ENCODE measurements at regions not wholly inside any gene's neighbourhood (a gene's known extent, or its start where the extent isn't known, plus 50 kb on each side); places are given as distances from the start of the nearest gene placed in this dataset.

- no peak for ATAC-seq (ENCODE audit: insufficient read depth, low FRiP score)
- H3K4me1 ChIP-seq (ENCODE audit: control insufficient read depth in 5 of 5, insufficient read depth in 5 of 5, low read length in 5 of 5) = peaks cover 0 to 12% (median 0%) of the 10 kb centered on the region in 5 donors
- no peak for TF ChIP-seq CTCF (IDR thresholded peaks at IDR 0.05; ENCODE audit: control extremely low read depth, extremely low read depth)
- H3K27ac ChIP-seq (ENCODE audit: low read depth in 1 of 2, low read length in 1 of 2) = no peak overlapping the region
- 75 to 79% methylated on average over 2 of the region's 2 CpGs for WGBS, 2 donors
- no peak overlapping the region for H3K4me3 ChIP-seq
- peaks cover 0 to 4% (median 0%) of the 10 kb centered on the region in 4 donors for H3K36me3 ChIP-seq (ENCODE audit: control insufficient read depth in 4 of 4, insufficient read depth in 4 of 4, low read length in 4 of 4)
- no peaks in the 10 kb centered on the region for H3K27me3 ChIP-seq (ENCODE audit: control insufficient read depth in 3 of 3, insufficient read depth in 3 of 3, low read length in 2 of 3)
- no peak for DNase-seq
- H3K9me3 ChIP-seq (ENCODE audit: control insufficient read depth in 4 of 4, insufficient read depth in 3 of 4, low read length in 3 of 4) = peaks cover 0 to 13% (median 0%) of the 10 kb centered on the region in 4 donors
- H3K9ac ChIP-seq (ENCODE audit: insufficient read depth in 1 of 2, low read length in 2 of 2) = no peak overlapping the region
Measured at GRCh38 chr12:24393071-24393470, 443.6 kb upstream of the SOX5 start.

DNA sequence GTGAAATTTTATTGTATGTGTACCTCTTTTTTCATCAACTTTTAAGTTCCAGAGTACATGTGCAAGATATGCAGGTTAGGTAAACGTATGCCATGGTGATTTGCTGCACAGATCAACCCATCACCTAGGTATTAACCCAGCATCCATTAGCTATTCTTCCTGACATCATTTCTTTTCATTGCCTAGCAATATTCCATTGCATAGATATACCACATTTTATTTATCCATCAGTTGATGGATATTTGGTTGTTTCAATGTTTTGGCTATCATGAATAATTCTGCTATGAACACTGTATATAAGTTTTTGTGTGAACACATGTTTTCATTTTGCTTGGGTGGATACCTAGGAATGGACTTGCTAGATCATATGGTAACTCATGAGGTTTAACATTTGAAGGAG, 439.9 kb upstream of the SOX5 start:
- 81 to 92% methylated on average over 1 of the region's 1 CpG for WGBS, 2 donors

DNA sequence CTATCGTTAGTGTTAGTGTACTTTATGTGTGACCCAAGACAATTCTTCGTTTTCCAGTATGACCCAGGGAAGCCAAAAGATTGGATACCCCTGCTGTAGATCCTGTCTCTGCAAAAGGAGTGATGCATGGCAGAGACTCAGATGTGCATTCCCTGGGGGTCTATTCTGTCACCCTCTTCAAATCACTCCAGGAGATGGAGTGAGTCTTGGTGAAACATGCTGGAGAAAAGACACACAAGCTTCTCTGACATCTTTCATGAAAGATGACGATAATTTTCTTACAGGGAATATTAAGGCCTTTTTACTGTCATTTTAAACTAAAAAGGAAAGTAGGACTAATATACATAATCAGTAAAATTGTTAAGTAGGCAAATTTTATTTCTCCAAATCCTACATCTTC, 437.9 kb upstream of the SOX5 start:
- H3K4me3 ChIP-seq = no peak overlapping the region
- ATAC-seq (ENCODE audit: insufficient read depth, low FRiP score) (no peak), DNase-seq (no peak)
- no peak for TF ChIP-seq CTCF (IDR thresholded peaks at IDR 0.05; ENCODE audit: control extremely low read depth, extremely low read depth)
- peaks cover 0 to 13% (median 0%) of the 10 kb centered on the region in 4 donors for H3K9me3 ChIP-seq (ENCODE audit: control insufficient read depth in 4 of 4, insufficient read depth in 3 of 4, low read length in 3 of 4)
- no peak overlapping the region for H3K27ac ChIP-seq (ENCODE audit: low read depth in 1 of 2, low read length in 1 of 2)
- H3K4me1 ChIP-seq (ENCODE audit: control insufficient read depth in 5 of 5, insufficient read depth in 5 of 5, low read length in 5 of 5) = no peaks in the 10 kb centered on the region
- H3K36me3 ChIP-seq (ENCODE audit: control insufficient read depth in 4 of 4, insufficient read depth in 4 of 4, low read length in 4 of 4) = peaks cover 0 to 4% (median 0%) of the 10 kb centered on the region in 4 donors
- no peak overlapping the region for H3K9ac ChIP-seq (ENCODE audit: insufficient read depth in 1 of 2, low read length in 2 of 2)
- H3K27me3 ChIP-seq (ENCODE audit: control insufficient read depth in 3 of 3, insufficient read depth in 3 of 3, low read length in 2 of 3) = no peaks in the 10 kb centered on the region
- WGBS, 2 donors = 92 to 94% methylated on average over 3 of the region's 3 CpGs

More for the DNA sequence above, 439.9 kb upstream of the SOX5 start:
- no peak for TF ChIP-seq CTCF (IDR thresholded peaks at IDR 0.05; ENCODE audit: control extremely low read depth, extremely low read depth)
- peaks cover 0 to 4% (median 0%) of the 10 kb centered on the region in 4 donors for H3K36me3 ChIP-seq (ENCODE audit: control insufficient read depth in 4 of 4, insufficient read depth in 4 of 4, low read length in 4 of 4)
- no peaks in the 10 kb centered on the region for H3K27me3 ChIP-seq (ENCODE audit: control insufficient read depth in 3 of 3, insufficient read depth in 3 of 3, low read length in 2 of 3)
- no peaks in the 10 kb centered on the region for H3K4me1 ChIP-seq (ENCODE audit: control insufficient read depth in 5 of 5, insufficient read depth in 5 of 5, low read length in 5 of 5)
- H3K27ac ChIP-seq (ENCODE audit: low read depth in 1 of 2, low read length in 1 of 2) = no peak overlapping the region
- no peak for ATAC-seq (ENCODE audit: insufficient read depth, low FRiP score)
- peaks cover 0 to 13% (median 0%) of the 10 kb centered on the region in 4 donors for H3K9me3 ChIP-seq (ENCODE audit: control insufficient read depth in 4 of 4, insufficient read depth in 3 of 4, low read length in 3 of 4)
- no peak for DNase-seq
- H3K4me3 ChIP-seq = no peak overlapping the region
- H3K9ac ChIP-seq (ENCODE audit: insufficient read depth in 1 of 2, low read length in 2 of 2) = no peak overlapping the region

- H3K9me3 ChIP-seq (ENCODE audit: control insufficient read depth in 4 of 4, insufficient read depth in 3 of 4, low read length in 3 of 4) = peaks cover 0 to 13% (median 0%) of the 10 kb centered on the region in 4 donors
- H3K9ac ChIP-seq (ENCODE audit: insufficient read depth in 1 of 2, low read length in 2 of 2) = no peak overlapping the region
- ATAC-seq (ENCODE audit: insufficient read depth, low FRiP score) (no peak), DNase-seq (no peak)
- H3K4me1 ChIP-seq (ENCODE audit: control insufficient read depth in 5 of 5, insufficient read depth in 5 of 5, low read length in 5 of 5) = no peaks in the 10 kb centered on the region
- H3K36me3 ChIP-seq (ENCODE audit: control insufficient read depth in 4 of 4, insufficient read depth in 4 of 4, low read length in 4 of 4) = peaks cover 0 to 4% (median 0%) of the 10 kb centered on the region in 4 donors
- H3K27me3 ChIP-seq (ENCODE audit: control insufficient read depth in 3 of 3, insufficient read depth in 3 of 3, low read length in 2 of 3) = no peaks in the 10 kb centered on the region
- no peak overlapping the region for H3K4me3 ChIP-seq
- no peak overlapping the region for H3K27ac ChIP-seq (ENCODE audit: low read depth in 1 of 2, low read length in 1 of 2)
- WGBS, 2 donors = 78 to 87% methylated on average over 3 of the region's 3 CpGs
- no peak for TF ChIP-seq CTCF (IDR thresholded peaks at IDR 0.05; ENCODE audit: control extremely low read depth, extremely low read depth)
Measured at GRCh38 chr12:24386836-24387235, 437.4 kb upstream of the SOX5 start.
